Endothelial cell of umbilical vein (primary cell): ENCODE measurements at regions not wholly inside any gene's neighbourhood (a gene's known extent, or its start where the extent isn't known, plus 50 kb on each side); places are given as distances from the start of the nearest gene placed in this dataset.

Experiments used
- EZH2 ChIP-seq: IDR thresholded peaks from 2 replicates; pipeline ENCODE4 v1.6.1; 2012; ENCODE audit warnings: borderline replicate concordance, low read depth, mild to moderate bottlenecking, moderate library complexity, low read length, inconsistent platforms; ENCODE audit not compliant: severe bottlenecking
- GATA2 ChIP-seq: IDR thresholded peaks from 2 replicates; pipeline ENCODE4 v1.7.0; 2011; ENCODE audit warnings: low read depth, mild to moderate bottlenecking, moderate library complexity, mixed read lengths, low read length; ENCODE audit not compliant: insufficient read length, insufficient read depth
- JUN ChIP-seq: IDR thresholded peaks from 2 replicates; pipeline ENCODE4 v1.6.1; 2011; ENCODE audit warnings: borderline replicate concordance, low read depth; ENCODE audit not compliant: insufficient read length, insufficient read depth
- MAX ChIP-seq: IDR thresholded peaks from 2 replicates; pipeline ENCODE4 v1.6.1; 2011; ENCODE audit not compliant: insufficient read depth, insufficient read length
- MYC ChIP-seq: IDR thresholded peaks from one replicate; pipeline ENCODE4 v1.6.1; 2011; ENCODE audit warnings: mild to moderate bottlenecking, low read depth, low read length
- POLR2A ChIP-seq: IDR thresholded peaks from 2 replicates; pipeline ENCODE4 v1.6.1; 2012; ENCODE audit warnings: low read depth, mild to moderate bottlenecking, control low read depth, low read length
- POLR2AphosphoS5 ChIP-seq: IDR thresholded peaks from 2 replicates; pipeline ENCODE4 v1.6.1; 2012; ENCODE audit warnings: low read depth, mild to moderate bottlenecking, control low read depth, low read length, moderate library complexity; ENCODE audit not compliant: insufficient read depth
- TF ChIP-seq, protein P1 (sequence below), 2 donors: IDR thresholded peaks; 1 replicate in 1 of 2; 2 replicates in 1 of 2; pipeline ENCODE4 v1.5.1; 2011; ENCODE audit warnings: low read length in 2 of 2, mild to moderate bottlenecking in 2 of 2, moderate library complexity in 2 of 2, control low read depth in 1 of 2, inconsistent platforms in 1 of 2, low read depth in 1 of 2; ENCODE audit not compliant: insufficient read depth in 1 of 2; ENCODE audit errors: extremely low read depth in 1 of 2

GRCh38 chrX:42955349-42955748 lies 177.4 kb upstream of the PPP1R2C start:
- TF ChIP-seq, protein P1, sequence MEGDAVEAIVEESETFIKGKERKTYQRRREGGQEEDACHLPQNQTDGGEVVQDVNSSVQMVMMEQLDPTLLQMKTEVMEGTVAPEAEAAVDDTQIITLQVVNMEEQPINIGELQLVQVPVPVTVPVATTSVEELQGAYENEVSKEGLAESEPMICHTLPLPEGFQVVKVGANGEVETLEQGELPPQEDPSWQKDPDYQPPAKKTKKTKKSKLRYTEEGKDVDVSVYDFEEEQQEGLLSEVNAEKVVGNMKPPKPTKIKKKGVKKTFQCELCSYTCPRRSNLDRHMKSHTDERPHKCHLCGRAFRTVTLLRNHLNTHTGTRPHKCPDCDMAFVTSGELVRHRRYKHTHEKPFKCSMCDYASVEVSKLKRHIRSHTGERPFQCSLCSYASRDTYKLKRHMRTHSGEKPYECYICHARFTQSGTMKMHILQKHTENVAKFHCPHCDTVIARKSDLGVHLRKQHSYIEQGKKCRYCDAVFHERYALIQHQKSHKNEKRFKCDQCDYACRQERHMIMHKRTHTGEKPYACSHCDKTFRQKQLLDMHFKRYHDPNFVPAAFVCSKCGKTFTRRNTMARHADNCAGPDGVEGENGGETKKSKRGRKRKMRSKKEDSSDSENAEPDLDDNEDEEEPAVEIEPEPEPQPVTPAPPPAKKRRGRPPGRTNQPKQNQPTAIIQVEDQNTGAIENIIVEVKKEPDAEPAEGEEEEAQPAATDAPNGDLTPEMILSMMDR (IDR thresholded peaks at IDR 0.05; ENCODE audit: extremely low read depth in 1 of 2, insufficient read depth in 1 of 2, low read depth in 1 of 2, low read length in 2 of 2) = no peak
- no peak for TF ChIP-seq EZH2
- no peak for TF ChIP-seq POLR2A
- TF ChIP-seq JUN = no peak
- no peak for TF ChIP-seq POLR2AphosphoS5
- no peak for TF ChIP-seq GATA2
- no peak for TF ChIP-seq MAX
- TF ChIP-seq MYC = no peak
